GM18508 (cell line): ENCODE measurements at regions not wholly inside any gene's neighbourhood (a gene's known extent, or its start where the extent isn't known, plus 50 kb on each side); places are given as distances from the start of the nearest gene placed in this dataset.

Experiments
- ATAC-seq: cut with Tn5 transposase; IDR thresholded peaks from one replicate; pipeline ENCODE4 v1.9.1; 2021; ENCODE audit warnings: moderate number of reproducible peaks; ENCODE audit not compliant: insufficient read depth, unreplicated experiment

- no peak for ATAC-seq
Measured at GRCh38 chr17:77465358-77466041, 324.7 kb downstream of the SEC14L1 start.

- ATAC-seq = no peak
Measured at GRCh38 chr17:77466140-77466539, 325.4 kb downstream of the SEC14L1 start.

- ATAC-seq = no peak
Measured at GRCh38 chr17:77466596-77467223, 325.9 kb downstream of the SEC14L1 start.

- no peak for ATAC-seq
Measured at GRCh38 chr17:77467521-77467920, 326.8 kb downstream of the SEC14L1 start.

- no peak for ATAC-seq
Measured at GRCh38 chr17:77468897-77469296, 328.1 kb downstream of the SEC14L1 start.

GRCh38 chr17:77470330-77470786, 329.6 kb downstream of the SEC14L1 start:
- ATAC-seq = no peak

GRCh38 chr17:77470800-77471733, 330.3 kb downstream of the SEC14L1 start:
- no peak for ATAC-seq

- no peak for ATAC-seq
Measured at GRCh38 chr17:77471984-77472461, 331.3 kb downstream of the SEC14L1 start.

GRCh38 chr17:77472468-77473310, 331.9 kb downstream of the SEC14L1 start:
- no peak for ATAC-seq

GRCh38 chr17:77473615-77474226, 333.0 kb downstream of the SEC14L1 start:
- no peak for ATAC-seq

GRCh38 chr17:77474292-77474988, 333.7 kb downstream of the SEC14L1 start:
- ATAC-seq = no peak

- no peak for ATAC-seq
Measured at GRCh38 chr17:77475016-77475976, 334.5 kb downstream of the SEC14L1 start.

GRCh38 chr17:77476006-77476405, 335.2 kb downstream of the SEC14L1 start:
- ATAC-seq = no peak

- no peak for ATAC-seq
Measured at GRCh38 chr17:77476498-77476897, 335.7 kb downstream of the SEC14L1 start.

GRCh38 chr17:77476931-77477805, 336.4 kb downstream of the SEC14L1 start:
- no peak for ATAC-seq

GRCh38 chr17:77478281-77478680, 337.5 kb downstream of the SEC14L1 start:
- no peak for ATAC-seq

- no peak for ATAC-seq
Measured at GRCh38 chr17:77478899-77479298, 338.1 kb downstream of the SEC14L1 start.
